NCI-H526 treated with DMSO at 0.1 percent for 48 hours (cell line): ENCODE measurements at regions not wholly inside any gene's neighbourhood (a gene's known extent, or its start where the extent isn't known, plus 50 kb on each side); places are given as distances from the start of the nearest gene placed in this dataset.

Experiments used
- DNase-seq: peaks from one replicate; lab custom pipeline; 2025; lab: John Stamatoyannopoulos, UW

GRCh38 chr20:51217347-51218045, 194.6 kb upstream of the KCNG1 start:
- DNase-seq: no peak

- DNase-seq: no peak
Observed at GRCh38 chr20:51216850-51217249, 193.9 kb upstream of the KCNG1 start.

- DNase-seq: no peak
Observed at GRCh38 chr20:51212816-51213215, 189.9 kb upstream of the KCNG1 start.

GRCh38 chr20:51211191-51211590, 188.3 kb upstream of the KCNG1 start:
- no peak for DNase-seq

GRCh38 chr20:51210084-51210483, 187.2 kb upstream of the KCNG1 start:
- DNase-seq: no peak

- no peak for DNase-seq
Observed at GRCh38 chr20:51208162-51208561, 185.3 kb upstream of the KCNG1 start.

- no peak for DNase-seq
Observed at GRCh38 chr20:51206032-51206662, 183.2 kb upstream of the KCNG1 start.

GRCh38 chr20:51204794-51205193, 181.9 kb upstream of the KCNG1 start:
- DNase-seq: no peak

- no peak for DNase-seq
Observed at GRCh38 chr20:51204051-51204715, 181.3 kb upstream of the KCNG1 start.

GRCh38 chr20:51202304-51202703, 179.4 kb upstream of the KCNG1 start:
- DNase-seq: no peak

GRCh38 chr20:51199920-51200319, 177.0 kb upstream of the KCNG1 start:
- no peak for DNase-seq

GRCh38 chr20:51198876-51199523, 176.1 kb upstream of the KCNG1 start:
- DNase-seq: no peak

GRCh38 chr20:51198238-51198637, 175.3 kb upstream of the KCNG1 start:
- no peak for DNase-seq

GRCh38 chr20:51196991-51197651, 174.2 kb upstream of the KCNG1 start:
- DNase-seq: no peak

- no peak for DNase-seq
Observed at GRCh38 chr20:51195990-51196389, 173.1 kb upstream of the KCNG1 start.

- no peak for DNase-seq
Observed at GRCh38 chr20:51195419-51195901, 172.6 kb upstream of the KCNG1 start.

GRCh38 chr20:51193066-51193772, 170.3 kb upstream of the KCNG1 start:
- DNase-seq: no peak

- DNase-seq: no peak
Observed at GRCh38 chr20:51190783-51191180, 167.9 kb upstream of the KCNG1 start.

- DNase-seq: no peak
Observed at GRCh38 chr20:51189814-51190782, 167.2 kb upstream of the KCNG1 start.

- DNase-seq: no peak
Observed at GRCh38 chr20:51188941-51189340, 166.0 kb upstream of the KCNG1 start.
